Breast epithelium (tissue), 3 donors: ENCODE measurements at regions not wholly inside any gene's neighbourhood (a gene's known extent, or its start where the extent isn't known, plus 50 kb on each side); places are given as distances from the start of the nearest gene placed in this dataset.

Experiments used
- CTCF ChIP-seq, 3 donors: fragments of 450-650 bp; IDR thresholded peaks; one replicate each; pipeline ENCODE4 v1.5.1; 2016 to 2017; ENCODE audit warnings: antibody characterized with exemption in 3 of 3, mild to moderate bottlenecking in 3 of 3, moderate library complexity in 3 of 3
- POLR2A ChIP-seq: fragments of 450-650 bp; IDR thresholded peaks from one replicate; pipeline ENCODE4 v1.6.1; 2016; ENCODE audit warnings: antibody characterized with exemption, mild to moderate bottlenecking, moderate library complexity

- no peak for TF ChIP-seq POLR2A
- no peak for TF ChIP-seq CTCF (IDR thresholded peaks at IDR 0.05)
Measured at GRCh38 chr17:72199256-72199655, 78.4 kb downstream of the SOX9 start.
